ENCODE measurements at regions not wholly inside any gene's neighbourhood (a gene's known extent, or its start where the extent isn't known, plus 50 kb on each side); places are given as distances from the start of the nearest gene placed in this dataset.
"Not testable (repeated sequence)": the region's sequence is repeated elsewhere in the genome, so short reads cannot be mapped to it uniquely, and the experiment has no call there.

DNA sequence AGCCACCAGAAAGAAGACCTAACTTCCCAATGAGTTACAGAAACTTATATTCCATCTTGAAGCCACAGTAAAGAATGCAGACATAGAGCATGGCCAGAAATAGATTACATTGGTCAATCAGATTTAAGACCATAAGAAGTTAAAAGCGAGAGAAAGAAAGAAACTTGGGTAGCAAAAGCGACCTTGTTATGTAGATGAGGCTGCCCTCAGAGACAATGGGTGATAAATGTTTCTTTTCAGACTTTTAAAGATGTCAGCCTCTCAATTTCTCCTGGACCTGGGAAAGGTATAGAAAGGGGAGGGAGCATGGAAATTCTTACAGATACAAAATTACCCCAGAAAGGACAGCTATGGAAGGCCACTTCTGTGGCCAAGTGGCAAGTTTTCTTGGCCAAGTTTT, 732.6 kb upstream of the LUZP2 start:
- no peak for DNase-seq (ENCODE audit: low read depth)

DNA sequence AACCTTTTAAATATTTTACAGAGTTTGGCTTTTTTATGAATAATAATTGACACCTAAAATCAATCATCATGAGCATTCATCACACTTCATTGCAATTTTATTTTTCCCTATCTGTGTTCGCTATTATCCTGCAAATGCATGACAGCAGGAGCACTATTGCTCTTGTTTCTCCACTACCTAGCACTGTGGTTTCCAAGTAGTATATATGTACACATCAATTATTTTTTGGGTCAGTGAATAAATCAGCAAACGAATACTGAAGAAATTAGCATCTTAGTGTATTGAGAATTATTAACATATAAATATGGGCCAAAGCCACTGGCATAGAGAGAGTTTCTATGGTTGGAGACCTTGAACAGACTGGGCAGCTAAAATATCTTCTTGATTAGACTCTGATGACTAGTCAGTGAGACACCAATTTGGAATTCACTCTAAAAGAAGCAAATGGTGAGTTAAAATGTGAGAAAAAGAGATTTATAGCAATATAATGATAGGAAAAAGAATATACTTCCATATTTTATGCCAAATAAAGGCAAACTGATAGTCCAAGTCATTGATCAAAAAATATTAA, 731.1 kb upstream of the LUZP2 start:
- peak; percentile 80 for DNase-seq (ENCODE audit: low read depth)

DNA sequence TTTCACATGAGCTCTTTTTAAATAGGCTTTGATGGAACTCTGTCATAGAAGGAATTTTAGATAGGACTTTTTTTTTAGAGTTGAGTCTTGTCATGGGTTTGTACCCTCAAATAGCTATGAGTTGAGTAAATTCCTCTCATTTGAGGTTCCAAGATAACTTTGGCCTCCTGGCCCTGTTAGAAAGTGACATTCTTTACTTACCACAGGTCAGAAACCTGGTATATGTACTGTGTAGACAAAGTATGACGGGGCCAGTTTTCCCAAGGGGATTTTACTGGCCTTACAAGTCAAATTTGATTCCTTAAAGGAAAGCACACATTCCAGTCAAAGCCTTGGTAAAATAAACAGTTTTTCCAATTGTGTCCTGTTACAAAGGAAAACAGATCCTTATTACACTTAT, 729.3 kb upstream of the LUZP2 start:
- no peak for DNase-seq (ENCODE audit: low read depth)

DNA sequence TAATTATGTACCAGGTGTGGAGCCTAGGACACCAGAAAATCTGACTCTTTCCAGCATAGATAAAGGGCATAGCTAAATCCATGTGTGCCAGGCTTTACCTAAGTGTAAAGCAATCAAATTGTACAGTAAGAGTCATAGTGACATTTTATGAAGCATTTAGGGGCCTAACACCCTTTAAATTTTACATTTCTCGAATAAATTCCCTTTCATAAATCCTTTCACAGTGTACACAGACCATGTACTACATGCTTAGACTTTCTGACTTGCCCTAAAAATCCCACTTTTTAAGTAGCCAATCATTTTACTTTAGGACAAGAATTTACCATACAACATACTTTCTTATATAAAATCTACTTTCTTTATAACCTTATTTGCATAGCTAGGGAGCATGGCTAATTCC, 727.6 kb upstream of the LUZP2 start:
- DNase-seq (ENCODE audit: low read depth): no peak

DNA sequence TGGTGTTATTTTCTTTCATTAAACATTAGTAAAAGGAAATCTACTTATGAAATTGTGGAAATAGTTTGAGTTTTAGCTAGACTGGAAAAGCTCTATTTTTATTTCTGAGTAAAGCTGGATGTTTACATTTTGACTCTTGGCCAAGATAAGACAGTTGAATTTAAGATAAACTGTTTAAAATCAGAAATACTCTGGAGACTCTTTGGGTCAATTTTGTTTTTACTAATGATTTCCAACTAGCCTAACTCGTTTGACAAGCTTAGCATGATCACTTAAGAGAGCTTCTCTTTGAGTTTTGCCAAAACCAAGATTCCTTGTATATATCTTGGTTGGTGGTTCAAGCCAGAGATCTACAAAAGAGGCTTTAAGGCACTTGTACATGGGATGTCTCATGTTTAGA, 724.8 kb upstream of the LUZP2 start:
- peak; percentile 39 for DNase-seq (ENCODE audit: low read depth)

DNA sequence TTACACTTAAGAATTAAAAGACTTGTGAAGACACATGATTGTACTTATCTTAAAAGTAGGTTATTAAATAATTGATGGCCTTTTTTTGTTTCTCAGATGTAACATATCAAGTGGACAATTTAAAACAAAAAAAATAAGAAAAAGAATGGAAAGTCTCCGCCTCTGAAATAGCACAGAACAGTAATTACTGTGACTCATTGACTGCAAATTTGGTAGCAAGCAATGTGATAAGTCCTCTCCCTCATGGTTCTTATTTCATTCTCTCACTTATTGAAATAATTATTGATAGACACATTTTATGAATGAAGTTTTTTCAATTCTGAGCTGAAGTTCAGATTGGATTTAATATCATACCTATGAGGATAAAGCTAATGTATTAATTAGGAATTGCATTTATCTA, 717.9 kb upstream of the LUZP2 start:
- peak; percentile 63 for DNase-seq (ENCODE audit: low read depth)

DNA sequence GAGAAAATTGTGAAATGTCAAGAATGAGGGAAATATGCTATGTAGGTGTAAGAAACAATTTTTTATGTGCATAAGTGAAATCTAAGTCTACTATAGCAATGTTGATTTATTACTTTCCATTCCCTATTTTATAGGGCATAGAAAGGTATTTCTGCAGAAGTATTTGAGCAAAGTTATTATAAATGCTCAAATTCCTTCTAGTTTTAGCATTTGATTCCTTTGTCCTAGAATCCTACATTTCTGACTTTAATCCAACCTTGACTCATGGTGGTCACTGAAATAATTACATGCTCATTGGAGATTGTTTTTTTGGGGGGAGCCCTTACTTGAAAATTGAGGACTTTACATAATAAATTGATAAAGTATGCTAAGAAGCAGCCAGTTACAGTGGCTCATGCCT, 716.6 kb upstream of the LUZP2 start:
- DNase-seq (ENCODE audit: low read depth): no peak

DNA sequence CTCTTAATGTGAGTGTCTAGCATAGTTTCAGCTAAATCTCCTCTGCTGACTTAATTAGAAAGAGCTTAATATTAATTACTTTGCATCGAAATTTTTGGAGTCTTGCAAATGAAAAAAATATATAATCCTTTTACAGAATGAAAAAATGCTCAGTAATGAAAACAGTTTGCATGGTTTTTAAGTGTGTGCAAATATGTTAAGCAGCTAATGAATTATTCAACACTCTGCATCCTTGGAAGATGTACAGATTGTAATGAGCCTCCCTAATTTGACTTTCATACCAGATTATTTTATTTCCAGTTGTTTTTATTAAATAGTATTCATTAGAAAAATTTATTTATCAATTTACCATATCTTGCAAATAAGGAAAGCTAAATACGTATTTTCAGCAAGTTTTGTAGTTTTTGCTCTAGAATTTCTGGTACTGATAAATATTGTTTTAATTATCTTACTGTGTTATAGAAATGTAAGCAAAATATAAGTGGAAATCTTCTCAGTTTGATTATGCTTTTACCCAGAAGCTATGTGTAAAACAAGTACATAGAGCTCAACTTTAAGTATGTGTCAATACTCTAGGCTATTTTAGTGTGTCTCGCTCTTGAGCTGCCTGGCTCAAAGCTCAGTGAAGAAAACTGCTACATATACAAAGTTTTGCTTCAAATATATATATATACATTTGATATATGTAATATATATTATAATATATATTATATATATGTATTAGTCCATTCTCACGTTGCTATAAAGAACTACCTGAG, 714.9 kb upstream of the LUZP2 start:
- no peak for DNase-seq (ENCODE audit: low read depth)

DNA sequence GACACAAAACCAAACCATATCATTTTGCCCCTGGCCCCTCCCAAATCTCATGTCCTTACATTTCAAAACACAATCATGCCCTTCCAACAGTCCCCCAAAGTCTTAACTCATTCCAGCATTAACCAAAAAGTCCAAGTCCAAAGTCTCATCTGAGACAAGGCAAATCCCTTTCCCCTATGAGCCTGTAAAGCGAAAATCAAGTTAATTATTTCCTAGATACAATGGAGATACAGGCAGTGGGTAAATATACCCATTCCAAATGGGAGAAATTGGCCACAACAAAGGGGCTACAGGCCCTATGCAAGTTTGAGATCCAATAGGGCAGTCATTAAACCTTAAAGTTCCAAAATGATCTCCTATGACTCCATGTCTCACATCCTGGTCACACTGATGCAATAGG, 709.9 kb upstream of the LUZP2 start:
- DNase-seq (ENCODE audit: low read depth): not testable (repeated sequence)

DNA sequence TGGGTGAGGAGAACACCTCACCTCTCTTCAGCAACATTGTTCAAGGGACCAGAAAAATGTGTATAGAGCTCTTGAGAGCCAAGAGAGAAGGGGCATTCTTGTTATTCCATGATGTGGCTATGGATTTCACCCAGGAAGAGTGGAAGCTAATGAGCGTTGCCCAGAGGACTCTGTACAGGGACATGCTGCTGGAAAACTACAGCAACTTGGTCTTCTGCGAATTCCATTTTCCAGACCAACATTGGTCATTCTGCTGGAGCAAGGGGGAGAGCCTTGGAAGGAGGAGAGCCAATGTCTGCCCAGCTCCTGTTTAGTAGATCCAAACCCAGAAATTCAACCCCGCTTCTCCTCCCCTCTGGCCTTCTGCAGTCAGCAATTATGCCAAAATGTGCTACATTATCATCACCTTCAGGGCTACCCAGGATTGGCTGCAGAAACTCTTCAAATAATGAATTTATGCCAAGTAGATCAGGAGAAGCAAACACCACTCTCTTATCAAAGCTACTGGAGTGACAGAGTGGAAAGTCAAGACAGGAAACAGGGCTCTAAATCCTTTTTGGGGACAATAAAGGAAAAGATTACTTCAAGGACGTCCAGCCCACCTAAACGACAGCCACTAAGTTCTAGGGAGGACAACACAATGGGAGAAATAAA, 707.5 kb upstream of the LUZP2 start:
- DNase-seq (ENCODE audit: low read depth): no peak

DNA sequence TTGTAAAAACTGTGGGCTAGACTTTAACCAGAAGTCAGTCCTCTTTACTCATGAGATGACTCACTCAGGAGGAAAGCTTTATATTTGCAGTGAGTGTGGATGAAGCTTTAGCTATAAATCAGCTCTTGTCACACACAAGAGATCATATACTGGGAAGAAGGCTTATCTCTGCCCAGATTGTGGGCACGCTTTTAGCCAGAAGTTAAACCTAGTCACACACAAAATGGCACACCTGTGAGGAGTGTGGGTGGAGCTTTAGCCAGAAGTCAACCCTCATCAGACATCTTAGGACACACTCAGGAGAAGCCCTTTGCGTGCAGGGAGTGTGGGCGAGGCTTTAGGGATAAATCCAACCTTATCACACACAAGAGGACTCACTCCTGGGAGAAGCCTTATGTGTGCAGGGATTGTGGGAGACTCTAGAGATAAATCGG, 706.9 kb upstream of the LUZP2 start:
- peak; percentile 76 for DNase-seq (ENCODE audit: low read depth)

DNA sequence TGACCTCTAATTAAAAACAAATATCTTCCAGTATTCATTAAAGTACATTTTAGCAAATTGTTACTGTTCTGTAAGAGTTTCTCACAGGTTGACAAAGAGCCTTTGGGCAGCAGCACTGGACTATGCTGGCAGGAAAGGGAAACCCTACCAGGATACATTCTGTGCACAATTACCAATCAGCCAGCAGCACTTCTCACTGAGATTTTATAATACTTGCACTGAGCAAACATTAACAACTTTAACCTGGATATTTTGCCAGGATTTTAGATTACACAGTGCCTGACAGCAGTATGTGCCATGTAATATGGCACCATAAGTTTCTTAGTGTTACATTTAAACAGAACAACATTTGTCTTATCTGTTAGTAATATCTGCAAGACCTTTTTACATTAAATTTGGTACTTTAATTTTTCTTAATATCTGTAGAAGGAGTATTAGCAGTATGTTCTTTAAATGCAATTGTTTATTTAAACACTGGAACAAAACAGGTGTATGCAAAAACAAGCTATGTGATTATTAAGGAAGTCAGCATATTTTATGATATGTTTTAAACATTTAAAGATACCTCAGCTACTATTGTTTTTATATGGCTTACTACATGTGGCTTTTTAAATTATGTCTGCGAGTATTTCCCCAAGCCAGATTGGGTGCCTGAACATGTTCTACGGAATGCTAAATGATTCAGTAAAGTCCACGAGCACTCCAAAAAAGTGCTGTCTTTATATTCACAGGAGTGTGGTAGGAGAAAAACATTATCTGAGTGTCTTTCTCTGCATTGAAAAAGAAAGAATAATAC, 699.0 kb upstream of the LUZP2 start:
- DNase-seq (ENCODE audit: low read depth): no peak

DNA sequence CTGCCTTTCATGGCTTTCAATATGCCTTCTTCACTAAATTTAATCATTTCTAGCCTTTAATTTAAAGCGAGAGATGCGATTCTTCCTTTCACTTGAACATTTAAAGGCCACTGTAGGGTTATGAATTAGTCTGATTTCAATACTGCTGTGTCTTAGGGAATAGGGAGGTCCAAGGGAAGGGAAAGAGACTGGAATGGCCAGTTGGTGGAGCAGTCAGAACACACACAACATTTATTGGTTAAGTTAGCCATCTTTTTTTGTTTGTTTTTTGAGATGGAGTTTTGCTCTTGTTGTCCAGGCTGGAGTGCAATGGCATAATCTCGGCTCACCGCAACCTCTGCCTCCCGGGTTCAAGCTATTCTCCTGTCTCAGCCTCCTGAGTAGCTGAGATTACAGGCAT, 662.5 kb upstream of the LUZP2 start:
- peak; percentile 21 for DNase-seq (ENCODE audit: low read depth)

DNA sequence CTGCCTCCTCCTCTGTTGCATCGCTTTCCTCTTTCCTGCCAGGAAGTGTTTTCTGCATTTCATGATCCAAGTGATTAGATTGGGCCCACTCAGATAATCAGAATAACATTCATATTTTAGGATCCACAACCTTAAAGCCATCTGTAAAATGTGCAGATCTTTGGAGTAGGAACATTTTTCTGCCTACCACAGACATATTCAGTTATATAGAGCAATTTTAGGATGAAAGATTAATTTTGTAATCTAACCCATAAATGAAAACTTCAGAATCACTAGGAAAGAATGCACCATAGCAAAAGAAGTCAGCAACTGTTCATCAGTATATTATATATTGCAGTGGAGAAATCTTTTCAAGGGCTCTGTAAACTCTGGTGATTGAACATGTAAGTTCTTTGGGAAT, 659.9 kb upstream of the LUZP2 start:
- no peak for DNase-seq (ENCODE audit: low read depth)

DNA sequence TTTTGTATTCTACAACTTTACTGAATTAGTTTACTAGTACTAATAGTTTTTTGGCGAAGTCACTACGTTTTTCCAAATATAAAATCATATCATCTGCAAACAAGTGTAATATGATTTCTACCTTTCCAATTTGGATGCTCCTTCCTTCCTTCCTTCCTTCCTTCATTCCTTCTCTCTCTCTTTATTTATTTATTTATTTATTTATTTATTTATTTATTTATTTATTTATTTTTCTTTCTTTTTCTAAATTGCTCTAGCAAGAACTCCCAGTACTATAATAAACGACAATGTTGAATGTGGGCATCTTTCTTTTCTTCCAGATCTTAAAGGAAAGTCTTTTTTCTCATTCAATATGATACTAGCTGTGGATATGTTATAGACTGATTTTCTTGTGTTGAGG, 656.0 kb upstream of the LUZP2 start:
- no peak for DNase-seq (ENCODE audit: low read depth)

DNA sequence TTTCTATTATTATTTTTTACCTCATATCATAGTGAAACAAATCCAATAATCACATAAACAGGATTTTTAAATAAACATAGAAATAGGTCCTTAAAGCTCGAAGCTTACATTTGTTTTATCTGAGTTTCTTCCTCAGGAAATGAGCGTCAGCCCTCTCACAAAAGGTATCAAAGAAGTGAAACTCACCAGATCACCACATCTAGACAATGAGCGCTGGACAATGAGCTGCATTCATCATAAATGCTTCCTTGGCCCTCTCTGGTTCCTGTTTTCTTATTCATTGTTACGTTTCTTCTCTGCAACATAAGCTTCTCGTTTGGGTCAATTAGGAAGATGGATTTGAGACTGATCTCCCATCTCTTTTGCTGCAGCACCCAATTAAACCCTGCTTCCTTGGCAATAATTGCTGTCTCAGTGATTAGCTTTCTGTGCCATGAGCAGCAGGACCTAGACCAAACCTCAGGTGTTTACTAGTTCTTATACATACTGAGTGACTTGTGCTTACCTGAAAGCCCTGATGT, 649.9 kb upstream of the LUZP2 start:
- DNase-seq (ENCODE audit: low read depth): no peak

DNA sequence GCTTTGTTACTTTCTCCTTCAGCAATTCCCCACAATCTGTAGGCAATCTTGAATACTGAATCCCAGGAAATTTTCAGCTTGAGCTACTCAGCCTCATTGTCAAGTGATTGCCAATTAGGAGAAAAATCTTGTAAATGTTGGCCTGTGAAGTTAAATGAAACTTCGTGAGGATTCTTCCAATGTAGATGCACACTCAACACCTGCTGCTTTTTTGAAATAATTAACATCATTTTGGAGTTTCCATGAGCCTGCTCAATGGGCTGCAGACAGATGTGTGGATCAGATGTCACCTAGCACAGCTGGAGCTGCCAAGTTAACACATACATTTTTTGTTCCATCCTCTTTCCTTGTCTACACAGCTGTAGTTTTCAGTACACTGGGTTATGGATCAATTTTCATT, 645.6 kb upstream of the LUZP2 start:
- DNase-seq (ENCODE audit: low read depth): no peak

DNA sequence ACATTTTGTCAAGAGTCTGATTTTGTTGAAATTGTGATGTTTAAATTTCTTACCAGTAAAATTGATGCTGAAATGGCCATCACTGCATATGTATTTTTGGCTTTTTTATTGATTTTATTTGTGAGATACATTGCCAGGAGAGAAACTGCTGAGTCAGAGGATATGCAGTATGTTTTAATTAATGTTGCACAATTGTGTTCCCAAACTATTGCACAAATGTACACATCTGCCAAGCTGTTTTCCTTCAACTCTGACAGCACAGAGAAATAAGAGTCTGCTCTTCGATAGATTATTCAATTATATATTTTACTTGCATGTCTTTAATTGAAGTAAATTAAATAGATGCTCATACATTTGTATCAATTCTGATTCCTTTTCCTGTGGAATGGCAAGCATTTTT, 640.2 kb upstream of the LUZP2 start:
- DNase-seq (ENCODE audit: low read depth): peak; percentile 82

DNA sequence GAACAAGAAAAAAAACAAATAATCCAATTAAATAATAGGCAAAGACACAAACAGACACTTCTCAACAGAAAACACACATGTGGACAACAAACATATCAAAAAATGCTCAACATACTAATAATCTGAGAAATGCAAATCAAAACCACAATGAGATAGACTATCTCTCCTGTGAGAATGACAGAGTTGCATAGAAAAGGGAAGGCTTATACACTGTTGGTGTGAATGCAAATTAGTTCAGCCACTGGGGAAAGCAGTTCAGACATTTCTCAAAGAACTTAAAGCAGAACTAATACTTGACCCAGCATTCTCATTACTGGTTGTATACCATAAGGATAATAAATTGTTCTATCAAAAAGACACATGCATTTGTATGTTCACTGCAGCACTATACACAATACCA, 637.8 kb upstream of the LUZP2 start:
- no peak for DNase-seq (ENCODE audit: low read depth)

DNA sequence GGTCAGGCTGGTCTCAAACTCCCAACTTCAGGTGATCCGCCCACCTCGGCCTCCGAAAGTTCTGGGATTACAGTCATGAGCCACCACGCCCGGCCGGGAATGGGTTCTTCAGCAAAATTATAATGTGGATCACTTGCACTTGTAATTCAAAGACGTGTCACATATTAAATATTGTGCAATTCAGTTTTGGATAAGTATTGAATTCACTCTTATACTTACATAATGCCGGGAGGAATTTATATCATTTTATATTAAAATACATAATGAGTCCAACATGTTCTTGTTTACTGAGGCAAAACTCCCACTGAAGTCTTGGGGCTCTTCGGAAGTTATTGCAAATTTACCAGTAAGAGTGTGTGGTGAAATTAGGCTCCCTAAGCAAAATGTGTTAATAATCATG, 635.2 kb upstream of the LUZP2 start:
- DNase-seq (ENCODE audit: low read depth): no peak

DNA sequence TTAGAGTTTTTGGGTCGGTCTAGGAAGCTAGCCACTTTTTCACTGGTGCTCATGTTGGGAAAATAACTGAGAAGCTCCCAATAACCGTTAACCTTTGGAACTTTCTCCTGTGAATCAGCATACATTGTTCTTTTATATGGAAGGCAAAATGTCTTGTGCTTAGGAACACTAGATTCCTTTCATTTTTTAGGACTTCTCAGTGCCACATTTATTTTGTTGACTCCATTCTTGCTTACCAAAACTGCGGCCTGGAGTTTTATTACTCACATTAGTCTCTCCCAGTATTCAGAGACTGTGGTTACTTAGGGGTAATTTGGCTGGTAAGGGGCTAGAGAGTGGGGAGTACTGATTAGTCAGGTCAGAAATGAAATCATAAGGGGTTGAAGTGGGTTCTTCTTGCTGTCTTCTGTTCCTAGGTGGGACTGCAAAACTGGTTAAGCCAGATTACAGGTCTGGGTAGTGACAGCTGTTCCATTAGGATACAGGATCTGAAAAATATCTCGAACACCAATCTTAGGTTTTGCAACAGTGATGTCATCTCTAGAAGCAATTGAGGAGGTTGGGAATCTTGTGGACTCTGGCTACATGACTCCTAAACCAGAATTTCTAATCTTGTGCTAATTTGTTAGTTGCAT, 631.4 kb upstream of the LUZP2 start:
- no peak for DNase-seq (ENCODE audit: low read depth)

DNA sequence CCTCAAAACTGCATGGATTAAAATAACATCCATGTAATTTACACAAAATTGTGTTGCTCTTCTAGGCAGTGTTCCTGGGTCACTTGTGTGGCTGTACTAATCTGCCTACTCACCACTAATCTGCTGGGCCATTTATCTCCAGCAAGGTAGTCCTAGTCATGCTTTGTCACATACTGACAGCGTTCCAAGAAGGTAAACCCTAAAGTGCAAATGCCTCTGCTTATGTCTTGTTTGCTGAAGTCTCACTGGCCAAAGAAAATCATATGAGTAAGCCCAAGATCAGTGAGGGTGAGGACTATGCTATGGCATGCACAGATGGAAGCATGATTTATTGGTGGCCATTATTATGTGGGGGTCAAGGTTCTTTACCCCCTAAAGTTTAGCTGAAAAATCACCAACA, 630.2 kb upstream of the LUZP2 start:
- no peak for DNase-seq (ENCODE audit: low read depth)

Data from iris pigment epithelial cell (primary cell).